GM18858 (cell line): ENCODE measurements at regions not wholly inside any gene's neighbourhood (a gene's known extent, or its start where the extent isn't known, plus 50 kb on each side); places are given as distances from the start of the nearest gene placed in this dataset.
"Not testable (repeated sequence)": the region's sequence is repeated elsewhere in the genome, so short reads cannot be mapped to it uniquely, and the experiment has no call there.

Source experiments
- ATAC-seq: cut with Tn5 transposase; IDR thresholded peaks from one replicate; pipeline ENCODE4 v1.9.1; 2021; ENCODE audit not compliant: unreplicated experiment

DNA sequence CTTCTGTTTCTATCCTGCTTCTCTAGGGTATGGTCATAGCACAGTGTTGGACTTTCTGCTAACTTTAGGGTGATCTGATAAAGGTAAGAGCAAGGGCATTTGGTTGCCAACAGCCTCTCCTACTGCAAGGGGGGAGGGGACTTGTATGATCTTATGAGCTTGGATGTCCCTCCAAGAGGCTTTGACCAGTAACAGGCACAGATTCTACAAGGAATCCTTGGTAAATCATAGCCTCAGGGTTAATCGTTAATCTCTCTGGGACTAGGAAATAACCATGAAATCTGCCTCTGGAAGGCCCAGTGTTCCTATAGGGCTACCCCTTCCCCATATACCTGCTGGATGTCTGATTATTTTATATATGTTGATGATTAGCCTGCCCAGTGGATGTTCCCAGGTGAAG lies 134.8 kb upstream of the TNFSF4 start:
- no peak for ATAC-seq

- no peak for ATAC-seq
Observed at GRCh38 chr1:173342736-173343135, 134.4 kb upstream of the PRDX6 start.

DNA sequence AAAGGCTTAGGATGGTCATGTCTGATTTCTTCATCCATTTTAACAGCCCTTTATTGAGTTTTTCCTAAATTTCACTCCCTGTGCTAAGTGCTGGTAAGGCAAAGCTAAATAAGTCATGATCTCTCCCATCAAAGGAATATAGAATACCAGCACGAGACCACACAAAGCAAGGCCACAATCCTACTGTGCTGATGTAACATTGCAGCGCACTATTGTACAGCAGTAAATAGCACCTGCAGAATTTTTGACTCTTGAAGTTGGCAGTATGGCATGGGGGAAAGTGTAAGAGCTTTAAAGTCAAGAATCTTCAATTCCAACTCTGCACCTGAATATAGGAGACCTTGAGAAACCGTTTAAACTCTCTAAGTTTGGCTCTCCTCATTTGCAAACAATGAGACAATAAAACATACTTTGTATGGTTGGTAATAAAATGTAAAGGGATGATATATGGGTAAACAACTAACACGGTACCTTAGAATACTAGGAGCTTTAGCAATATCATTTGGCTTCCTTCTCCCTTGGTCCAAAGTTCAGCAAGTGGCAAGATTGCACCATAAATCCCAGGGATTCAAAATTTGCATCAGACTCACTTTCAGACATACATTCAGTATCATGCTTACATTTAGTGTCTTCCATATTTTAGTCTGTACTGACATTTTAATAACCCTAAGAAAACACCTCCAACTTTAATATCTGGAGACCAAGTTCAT lies 132.9 kb upstream of the PRDX6 start:
- ATAC-seq, result no peak

DNA sequence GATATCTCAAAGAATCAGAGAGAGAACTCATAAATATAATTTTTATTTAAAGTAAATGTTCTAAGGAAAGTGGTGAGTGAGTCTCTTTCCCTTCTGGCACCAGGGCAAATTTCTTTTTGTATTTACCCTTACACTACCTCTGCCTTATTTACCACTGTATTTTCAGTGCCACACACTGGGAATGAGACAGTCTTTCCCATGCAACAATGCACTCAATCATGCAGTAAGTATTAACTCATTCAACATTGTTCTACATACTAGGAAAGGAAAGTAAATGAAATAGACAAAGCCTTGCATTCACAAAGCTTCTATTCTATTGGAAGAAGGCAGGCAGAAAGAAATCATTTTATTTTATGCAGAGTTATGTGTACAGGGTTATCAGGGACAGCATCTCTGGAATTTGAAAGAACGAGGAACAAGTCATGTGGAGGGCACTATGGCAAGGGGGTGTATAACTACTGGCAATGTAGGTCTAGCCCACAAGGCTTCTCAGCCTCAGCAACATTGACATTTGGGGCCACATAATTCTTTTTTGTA lies 129.8 kb upstream of the PRDX6 start:
- ATAC-seq, result no peak

DNA sequence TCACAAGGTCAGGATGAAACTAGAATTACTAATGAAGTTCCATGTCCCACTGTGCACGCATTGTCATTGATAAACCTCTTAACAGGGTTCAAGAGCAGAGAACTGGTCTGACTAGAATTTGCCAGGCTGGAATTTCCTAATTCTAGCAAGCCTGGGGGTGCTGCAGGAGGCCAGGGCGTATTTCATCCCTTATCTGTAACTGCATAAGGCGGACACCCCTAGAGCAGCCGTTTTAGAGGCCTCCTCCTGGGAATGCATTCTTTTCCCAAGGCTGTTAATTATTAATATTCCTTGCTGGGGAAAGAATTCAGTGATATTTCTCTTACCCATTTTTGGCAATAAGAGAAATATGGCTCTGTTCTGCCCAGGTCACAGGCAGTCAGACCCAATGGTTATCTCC lies 124.5 kb upstream of the PRDX6 start:
- not testable (repeated sequence) for ATAC-seq

DNA sequence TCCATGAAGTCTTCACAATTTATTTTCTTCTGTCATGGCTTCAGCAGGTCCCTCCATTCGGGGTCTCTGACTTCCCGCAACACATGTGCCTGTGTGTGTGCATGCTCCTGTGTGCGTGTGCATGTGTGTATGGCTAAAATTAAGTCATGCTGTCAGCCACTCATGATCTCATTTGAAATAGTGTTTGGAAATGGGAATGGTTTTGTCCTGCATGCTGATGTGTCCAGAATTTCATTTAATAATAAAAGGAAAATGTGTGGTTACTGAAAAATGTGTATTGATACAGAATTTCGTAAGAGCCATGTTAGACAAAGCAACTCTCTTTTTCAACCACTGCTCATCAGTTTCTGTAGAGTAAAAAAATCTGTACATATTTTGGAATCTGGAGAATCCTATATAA lies 123.8 kb upstream of the PRDX6 start:
- ATAC-seq, result no peak

DNA sequence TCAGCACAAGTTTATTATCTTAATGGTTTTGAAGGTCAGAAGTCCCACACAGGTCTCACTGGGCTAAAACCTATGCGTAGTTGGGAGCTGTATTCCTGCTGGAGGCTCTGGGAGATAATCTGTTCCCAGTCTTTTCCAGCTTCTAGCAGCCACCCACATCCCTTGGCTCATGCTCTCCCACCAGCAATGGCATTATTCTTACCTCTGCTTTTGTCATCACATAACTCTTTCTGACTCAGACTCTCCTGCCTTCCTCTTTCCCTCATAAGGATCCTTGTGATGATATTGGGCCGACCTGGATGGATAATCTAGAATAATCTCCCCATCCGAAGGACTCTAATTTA lies 122.2 kb upstream of the PRDX6 start:
- no peak for ATAC-seq

- ATAC-seq, result peak; percentile 57
Observed at GRCh38 chr1:173355281-173356031, 121.7 kb upstream of the PRDX6 start.

DNA sequence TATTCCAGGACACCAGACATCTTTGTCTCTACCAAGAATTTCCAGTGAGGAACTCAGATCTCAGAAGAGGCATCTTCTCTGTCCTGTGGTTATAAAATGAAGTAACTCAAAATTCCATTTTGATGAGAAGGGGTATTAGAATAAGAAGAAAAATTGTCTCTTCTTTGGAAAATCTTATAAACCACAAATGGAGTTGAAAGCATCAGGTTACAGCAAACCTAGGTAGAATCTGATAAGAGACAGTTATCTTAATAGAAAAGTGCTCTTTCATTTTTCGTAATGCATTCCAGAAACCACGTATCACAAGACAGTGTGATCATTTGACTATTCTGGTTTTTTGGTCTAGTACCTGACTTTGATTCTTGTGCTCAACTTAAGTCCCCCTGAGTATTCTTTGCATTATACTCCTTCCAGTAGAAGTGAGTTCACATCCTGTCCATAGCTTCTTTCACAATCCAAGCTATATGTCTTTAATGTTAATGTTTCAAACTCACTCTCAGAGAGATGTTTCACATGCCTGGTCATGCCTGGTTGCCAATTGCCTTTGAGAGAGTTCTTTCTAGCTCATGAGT lies 120.9 kb upstream of the PRDX6 start:
- peak; percentile 31 for ATAC-seq

GRCh38 chr1:173360487-173361063 lies 116.6 kb upstream of the PRDX6 start:
- ATAC-seq, result no peak

- ATAC-seq, result no peak
Observed at GRCh38 chr1:173362543-173362942, 114.6 kb upstream of the PRDX6 start.

GRCh38 chr1:173364827-173365226 lies 112.3 kb upstream of the PRDX6 start:
- no peak for ATAC-seq

DNA sequence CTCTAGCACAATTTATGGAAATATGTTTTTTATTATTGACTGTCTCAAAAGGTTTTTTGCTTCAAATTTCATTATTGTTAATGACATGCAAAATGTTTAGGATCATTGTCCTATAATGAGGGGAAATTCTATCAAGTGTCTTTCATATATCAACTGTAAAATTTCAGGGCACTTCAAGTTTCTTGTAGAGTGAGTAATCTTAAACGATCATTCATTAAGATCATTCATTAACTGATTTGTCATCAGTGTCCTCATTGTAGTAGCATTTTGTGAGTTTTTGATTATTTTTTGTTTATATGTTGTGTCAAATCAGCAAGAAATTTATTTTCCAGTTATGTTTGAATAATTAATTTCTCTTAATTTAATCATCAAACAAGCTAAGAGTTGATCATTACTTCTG lies 111.8 kb upstream of the PRDX6 start:
- no peak for ATAC-seq

DNA sequence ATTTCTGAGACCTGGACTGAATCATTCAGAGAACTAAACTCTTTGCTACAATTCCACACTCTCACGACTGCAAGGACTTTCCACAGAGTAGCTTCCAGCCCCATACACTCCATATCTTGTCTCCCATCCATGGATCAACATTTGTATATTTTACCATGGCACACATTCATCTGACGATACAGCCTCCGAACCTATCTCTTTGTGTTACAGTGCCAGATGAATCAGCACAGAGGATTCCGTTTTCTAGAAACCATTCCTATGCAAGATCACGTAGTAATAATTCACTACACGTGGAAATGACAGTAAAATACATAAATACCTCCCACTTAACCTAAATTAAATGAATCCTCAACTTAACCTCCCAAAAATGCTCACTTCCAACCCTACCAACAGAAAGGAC lies 110.0 kb upstream of the PRDX6 start:
- ATAC-seq, result no peak

GRCh38 chr1:173370586-173370985 lies 106.5 kb upstream of the PRDX6 start:
- not testable (repeated sequence) for ATAC-seq

- ATAC-seq, result not testable (repeated sequence)
Observed at GRCh38 chr1:173376065-173376464, 101.1 kb upstream of the PRDX6 start.

DNA sequence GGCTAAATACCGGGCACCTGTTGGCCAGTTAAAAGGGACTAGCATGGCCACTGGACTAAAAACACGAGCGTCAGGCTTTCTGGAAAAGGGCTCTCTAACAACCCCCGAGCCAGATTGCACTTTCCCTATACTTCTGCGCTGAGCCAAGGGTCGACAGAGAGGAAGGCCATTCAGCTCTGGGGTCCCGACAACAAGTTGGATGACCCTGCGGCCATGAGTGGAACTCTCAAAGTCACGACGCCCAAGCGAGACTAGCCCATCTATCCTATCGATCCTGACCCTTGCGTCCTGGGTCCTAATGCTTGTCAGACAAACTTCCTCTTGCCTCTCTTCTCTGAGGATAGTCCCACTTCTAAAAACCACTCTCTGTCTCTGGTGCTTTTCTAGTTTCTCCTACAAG lies 99.9 kb upstream of the PRDX6 start:
- no peak for ATAC-seq

GRCh38 chr1:173383351-173383750 lies 93.8 kb upstream of the PRDX6 start:
- ATAC-seq, result no peak

GRCh38 chr1:173388352-173388751 lies 88.8 kb upstream of the PRDX6 start:
- no peak for ATAC-seq

- ATAC-seq, result no peak
Observed at GRCh38 chr1:173392895-173393658, 84.1 kb upstream of the PRDX6 start.

DNA sequence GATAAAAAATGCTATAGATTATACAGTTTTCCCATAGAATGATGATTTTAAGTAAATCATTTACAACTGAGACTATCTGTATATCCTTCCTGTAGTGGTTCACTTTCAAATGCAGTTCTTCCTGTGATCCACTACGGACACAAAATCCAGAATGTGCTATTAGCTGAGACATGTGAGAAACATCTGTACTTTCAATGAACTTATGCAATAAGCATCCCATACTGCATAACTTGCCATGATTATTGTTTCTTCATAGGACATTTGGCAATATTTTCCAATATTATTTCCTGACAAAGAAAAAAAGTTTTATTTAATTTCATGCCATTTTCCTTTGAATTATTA lies 83.5 kb upstream of the PRDX6 start:
- ATAC-seq, result no peak
